PC-3 (cell line): ENCODE measurements at regions not wholly inside any gene's neighbourhood (a gene's known extent, or its start where the extent isn't known, plus 50 kb on each side); places are given as distances from the start of the nearest gene placed in this dataset.

Source experiments
- ATAC-seq: fragments of 200-7000 bp; cut with Tn5 transposase; 2 replicates; pipeline ENCODE4 v1.9.1; 2020; ENCODE audit warnings: mild to moderate bottlenecking, moderate library complexity
- BruUV-seq: library from RNA; stranded (reverse); fragments of 400-500 nt; replicated peaks from 2 replicates; lab custom pipeline; 2021; lab: Mats Ljungman, UMichigan
- CTCF ChIA-PET: fragments of 300-600 bp; sonication (Branson Sonifier 250); formaldehyde crosslinking; loops from one replicate; lab custom pipeline; 2022; ENCODE audit warnings: antibody characterized with exemption; lab: Charles Lee
- POLR2A ChIA-PET: fragments of 300-600 bp; sonication (Branson Sonifier 250); formaldehyde crosslinking; loops from one replicate; lab custom pipeline; 2022; ENCODE audit warnings: antibody characterized with exemption; ENCODE audit not compliant: unreplicated experiment; lab: Charles Lee
- DNase-seq: peaks from one replicate; pipeline ENCODE4 v3.0.0-alpha.2; 2015
- H2AFZ ChIP-seq: fragments of 300-600 bp; sonication (generic); 2 replicates; pipeline ENCODE4 v1.6.0; 2016; ENCODE audit warnings: antibody characterized with exemption, low read length
- H3F3A ChIP-seq: fragments of 300-600 bp; sonication (generic); one replicate; pipeline ENCODE4 v1.6.0; 2017; ENCODE audit warnings: antibody characterized with exemption, low read length, control low read depth, mild to moderate bottlenecking; ENCODE audit not compliant: unreplicated experiment
- H3K27ac ChIP-seq: fragments of 300-600 bp; sonication (generic); 2 replicates; pipeline ENCODE4 v1.5.1; 2016; ENCODE audit warnings: mild to moderate bottlenecking, low read length
- H3K27me3 ChIP-seq: fragments of 300-600 bp; sonication (generic); 2 replicates; pipeline ENCODE4 v1.6.1; 2016; ENCODE audit warnings: low read length, mixed read lengths
- H3K36me3 ChIP-seq: fragments of 300-600 bp; sonication (generic); 2 replicates; pipeline ENCODE4 v1.6.1; 2016; ENCODE audit warnings: low read depth, mixed run types, low read length, mixed read lengths
- H3K4me1 ChIP-seq: fragments of 300-600 bp; sonication (generic); 2 replicates; pipeline ENCODE4 v1.5.1; 2016; ENCODE audit warnings: low read length; ENCODE audit not compliant: insufficient read depth
- H3K4me2 ChIP-seq: fragments of 300-600 bp; sonication (generic); 2 replicates; pipeline ENCODE4 v1.6.0; 2016; ENCODE audit warnings: low read length
- H3K4me3 ChIP-seq: fragments of 300-600 bp; sonication (generic); 2 replicates; pipeline ENCODE4 v1.5.1; 2016; ENCODE audit warnings: mild to moderate bottlenecking, low read length, mixed read lengths
- H3K79me2 ChIP-seq: fragments of 300-600 bp; sonication (generic); 2 replicates; pipeline ENCODE4 v1.6.1; 2017; ENCODE audit warnings: low read length, mixed read lengths
- H3K9ac ChIP-seq: fragments of 300-600 bp; sonication (generic); 2 replicates; pipeline ENCODE4 v1.6.0; 2016; ENCODE audit warnings: mild to moderate bottlenecking, low read length
- H3K9me2 ChIP-seq: fragments of 300-600 bp; sonication (generic); replicated peaks from 2 replicates; pipeline ENCODE4 v1.6.1; 2016; ENCODE audit warnings: mixed run types, low read length, mixed read lengths
- H3K9me3 ChIP-seq: fragments of 300-600 bp; sonication (generic); 2 replicates; pipeline ENCODE4 v1.6.1; 2016; ENCODE audit warnings: low read length, mixed read lengths
- H4K20me1 ChIP-seq: fragments of 300-600 bp; sonication (generic); 2 replicates; pipeline ENCODE4 v1.6.1; 2016; ENCODE audit warnings: low read length, mixed read lengths
- EZH2 ChIP-seq: fragments of 300-600 bp; sonication (generic); IDR thresholded peaks from one replicate; pipeline ENCODE4 v1.6.1; 2017; ENCODE audit warnings: antibody characterized with exemption, mild to moderate bottlenecking, low read length; ENCODE audit not compliant: unreplicated experiment
- EZH2phosphoT487 ChIP-seq: fragments of 300-600 bp; sonication (generic); IDR thresholded peaks from 2 replicates; pipeline ENCODE4 v1.6.1; 2018; ENCODE audit warnings: mild to moderate bottlenecking, antibody characterized with exemption, low read length, borderline replicate concordance
- intact Hi-C: fragments of 100-400 bp; cut with micrococcal nuclease; formaldehyde crosslinking; loops from 2 replicates; pipeline ENCODE4 v1.9.0; 2023
- TF ChIP-seq, protein P1 (sequence below): fragments of 300-600 bp; sonication (generic); conservative IDR thresholded peaks from 2 replicates; pipeline ENCODE4 v1.5.1; 2017; ENCODE audit warnings: antibody characterized with exemption, low read depth, mild to moderate bottlenecking, low read length

DNA sequence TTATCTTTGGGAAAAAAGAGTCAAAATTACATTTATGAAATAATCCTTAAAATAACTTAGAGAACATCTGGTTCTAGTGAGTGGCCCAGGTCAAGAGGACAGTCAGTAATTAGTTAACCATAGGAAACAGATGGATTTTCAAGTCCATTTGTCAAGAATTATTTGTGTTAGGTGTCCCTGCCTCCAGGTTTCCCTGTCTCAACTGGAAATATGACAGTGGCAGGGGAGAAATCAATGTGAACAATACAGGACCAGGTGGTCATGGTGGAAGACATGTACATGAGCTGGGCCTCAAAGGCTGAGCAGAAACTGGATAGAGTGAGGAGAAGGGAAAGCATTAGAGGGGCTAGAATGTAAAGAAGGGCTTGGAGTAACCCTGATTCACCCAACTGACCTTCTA lies 372.6 kb downstream of the VPS13C start:
- H3K27me3 ChIP-seq, result peaks cover 20% of the 10 kb centered on the region
- DNase-seq (no peak), ATAC-seq (no peak)
- H3K9me2 ChIP-seq, result no peaks in the 10 kb centered on the region
- H3K4me1 ChIP-seq, result no peaks in the 10 kb centered on the region
- H3K9me3 ChIP-seq, result no peaks in the 10 kb centered on the region
- H3K27ac ChIP-seq, result no peak overlapping the region
- no peaks in the 10 kb centered on the region for H3K79me2 ChIP-seq
- ChIA-PET POLR2A (no interaction called here), CTCF (no interaction called here)
- intact Hi-C loops, result no loop called here
- H3K4me2 ChIP-seq, result no peak overlapping the region
- BruUV-seq, result no TSS peak
- no peak for TF ChIP-seq EZH2phosphoT487
- no peak for TF ChIP-seq EZH2
- TF ChIP-seq, protein P1, sequence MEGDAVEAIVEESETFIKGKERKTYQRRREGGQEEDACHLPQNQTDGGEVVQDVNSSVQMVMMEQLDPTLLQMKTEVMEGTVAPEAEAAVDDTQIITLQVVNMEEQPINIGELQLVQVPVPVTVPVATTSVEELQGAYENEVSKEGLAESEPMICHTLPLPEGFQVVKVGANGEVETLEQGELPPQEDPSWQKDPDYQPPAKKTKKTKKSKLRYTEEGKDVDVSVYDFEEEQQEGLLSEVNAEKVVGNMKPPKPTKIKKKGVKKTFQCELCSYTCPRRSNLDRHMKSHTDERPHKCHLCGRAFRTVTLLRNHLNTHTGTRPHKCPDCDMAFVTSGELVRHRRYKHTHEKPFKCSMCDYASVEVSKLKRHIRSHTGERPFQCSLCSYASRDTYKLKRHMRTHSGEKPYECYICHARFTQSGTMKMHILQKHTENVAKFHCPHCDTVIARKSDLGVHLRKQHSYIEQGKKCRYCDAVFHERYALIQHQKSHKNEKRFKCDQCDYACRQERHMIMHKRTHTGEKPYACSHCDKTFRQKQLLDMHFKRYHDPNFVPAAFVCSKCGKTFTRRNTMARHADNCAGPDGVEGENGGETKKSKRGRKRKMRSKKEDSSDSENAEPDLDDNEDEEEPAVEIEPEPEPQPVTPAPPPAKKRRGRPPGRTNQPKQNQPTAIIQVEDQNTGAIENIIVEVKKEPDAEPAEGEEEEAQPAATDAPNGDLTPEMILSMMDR, result no peak
- no peak overlapping the region for H3K9ac ChIP-seq
- no peak overlapping the region for H2AFZ ChIP-seq
- no peaks in the 10 kb centered on the region for H3F3A ChIP-seq
- H3K36me3 ChIP-seq, result no peaks in the 10 kb centered on the region
- no peak overlapping the region for H3K4me3 ChIP-seq
- H4K20me1 ChIP-seq, result no peaks in the 10 kb centered on the region

- no peaks in the 10 kb centered on the region for H3K4me1 ChIP-seq
- no peaks in the 10 kb centered on the region for H3K9me3 ChIP-seq
- H4K20me1 ChIP-seq, result no peaks in the 10 kb centered on the region
- no peak overlapping the region for H3K9ac ChIP-seq
- DNase-seq (no peak), ATAC-seq (no peak)
- H3K4me3 ChIP-seq, result no peak overlapping the region
- no peak overlapping the region for H3K27ac ChIP-seq
- no peak overlapping the region for H2AFZ ChIP-seq
- intact Hi-C loops, result no loop called here
- no peaks in the 10 kb centered on the region for H3K36me3 ChIP-seq
- POLR2A ChIA-PET, result no interaction called here
- TF ChIP-seq, protein P1, result no peak
- TF ChIP-seq EZH2phosphoT487 (no peak), EZH2 (no peak)
- no TSS peak for BruUV-seq
- H3K27me3 ChIP-seq, result peaks cover 18% of the 10 kb centered on the region
- no peaks in the 10 kb centered on the region for H3F3A ChIP-seq
- no peaks in the 10 kb centered on the region for H3K79me2 ChIP-seq
- CTCF ChIA-PET, result no interaction called here
- no peaks in the 10 kb centered on the region for H3K9me2 ChIP-seq
- no peak overlapping the region for H3K4me2 ChIP-seq
Measured at GRCh38 chr15:61687124-61687523, 373.1 kb downstream of the VPS13C start.

DNA sequence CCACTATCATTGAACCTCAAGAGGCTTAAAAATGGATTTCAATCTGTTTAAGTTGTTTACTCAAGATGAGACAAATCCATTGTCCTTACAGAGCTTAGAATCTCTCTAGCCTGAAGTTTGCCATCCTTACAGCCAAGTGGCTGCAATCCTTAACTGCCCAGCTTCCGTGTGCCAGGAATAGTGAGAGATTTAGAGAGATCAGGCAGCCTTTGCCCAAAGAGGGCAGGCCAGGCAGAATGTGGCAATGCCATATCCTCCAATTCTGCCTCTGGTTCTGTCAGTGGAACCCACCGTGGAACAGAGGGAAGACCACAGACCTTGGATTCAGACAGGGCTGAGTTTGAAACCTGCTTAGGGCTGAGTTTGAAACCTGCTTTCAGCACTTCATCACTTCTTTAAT lies 374.3 kb downstream of the VPS13C start:
- POLR2A ChIA-PET, result no interaction called here
- Histone ChIP-seq H3F3A (no peaks in the 10 kb centered on the region), H3K4me1 (no peaks in the 10 kb centered on the region), H2AFZ (no peak overlapping the region), H3K4me2 (no peak overlapping the region), H3K36me3 (no peaks in the 10 kb centered on the region), H3K4me3 (no peak overlapping the region), H4K20me1 (no peaks in the 10 kb centered on the region), H3K9me2 (no peaks in the 10 kb centered on the region), H3K27me3 (peaks cover 7% of the 10 kb centered on the region), H3K9me3 (no peaks in the 10 kb centered on the region), H3K79me2 (no peaks in the 10 kb centered on the region), H3K27ac (no peak overlapping the region), H3K9ac (no peak overlapping the region)
- TF ChIP-seq EZH2 (no peak), EZH2phosphoT487 (no peak)
- TF ChIP-seq, protein P1, result no peak
- intact Hi-C loops, result no loop called here
- no TSS peak for BruUV-seq
- CTCF ChIA-PET, result no interaction called here
- no peak for DNase-seq
- no peak for ATAC-seq
